ENCODE measurements at regions not wholly inside any gene's neighbourhood (a gene's known extent, or its start where the extent isn't known, plus 50 kb on each side); places are given as distances from the start of the nearest gene placed in this dataset.

- DNase-seq (ENCODE audit: extremely low read depth in 1 of 4, low spot score in 3 of 4) (no peak), ATAC-seq (no peak), FAIRE-seq (no peak)
- in situ Hi-C loops (cut with MboI): no loop called here
- BruUV-seq (replicated peaks): no TSS peak
- H3K9me1 ChIP-seq (ENCODE audit: control insufficient read depth, insufficient read depth, low read length): no peaks in the 10 kb centered on the region
- H3K79me2 ChIP-seq (ENCODE audit: control insufficient read depth, insufficient read depth, low read length): no peaks in the 10 kb centered on the region
- no peaks in the 10 kb centered on the region for H3K4me1 ChIP-seq (replicated peaks in 1 of 2; ENCODE audit: control insufficient read depth in 2 of 2, insufficient read depth in 2 of 2, low read length in 2 of 2)
- no peaks in the 10 kb centered on the region for H3K9me3 ChIP-seq (replicated peaks; ENCODE audit: control insufficient read depth, insufficient read depth, low read depth, low read length)
- no peak overlapping the region for H3K4me3 ChIP-seq
- intact Hi-C loops (cut with micrococcal nuclease): loop anchor here (10.0 kb wide), 2 partner anchors 105 to 305 kb away; no protein-coding TSS in a partner anchor
- H4K20me1 ChIP-seq (replicated peaks; ENCODE audit: control insufficient read depth, insufficient read depth, low read length): no peaks in the 10 kb centered on the region
- H3K27ac ChIP-seq (ENCODE audit: extremely low read depth, low read depth, low read length): no peak overlapping the region
- no peaks in the 10 kb centered on the region; a peak in 1 of 5 replicates for H3K27me3 ChIP-seq (ENCODE audit: control insufficient read depth in 2 of 2, insufficient read depth in 2 of 2, low read length in 2 of 2)
- H3K36me3 ChIP-seq (ENCODE audit: control insufficient read depth, insufficient read depth, low read length): no peaks in the 10 kb centered on the region
- no peak overlapping the region for H3K4me2 ChIP-seq (ENCODE audit: insufficient read depth, low read length)
- H2AFZ ChIP-seq (ENCODE audit: low read depth, low read length): no peak overlapping the region
- no peak overlapping the region for H3K9ac ChIP-seq (ENCODE audit: insufficient read depth in 1 of 2, low read depth in 2 of 2, low read length in 2 of 2)
- ChIA-PET POLR2A (no interaction called here), CTCF (ENCODE audit: low intra/inter-chr PET ratio) (no interaction called here)
- TF ChIP-seq, protein P1, sequence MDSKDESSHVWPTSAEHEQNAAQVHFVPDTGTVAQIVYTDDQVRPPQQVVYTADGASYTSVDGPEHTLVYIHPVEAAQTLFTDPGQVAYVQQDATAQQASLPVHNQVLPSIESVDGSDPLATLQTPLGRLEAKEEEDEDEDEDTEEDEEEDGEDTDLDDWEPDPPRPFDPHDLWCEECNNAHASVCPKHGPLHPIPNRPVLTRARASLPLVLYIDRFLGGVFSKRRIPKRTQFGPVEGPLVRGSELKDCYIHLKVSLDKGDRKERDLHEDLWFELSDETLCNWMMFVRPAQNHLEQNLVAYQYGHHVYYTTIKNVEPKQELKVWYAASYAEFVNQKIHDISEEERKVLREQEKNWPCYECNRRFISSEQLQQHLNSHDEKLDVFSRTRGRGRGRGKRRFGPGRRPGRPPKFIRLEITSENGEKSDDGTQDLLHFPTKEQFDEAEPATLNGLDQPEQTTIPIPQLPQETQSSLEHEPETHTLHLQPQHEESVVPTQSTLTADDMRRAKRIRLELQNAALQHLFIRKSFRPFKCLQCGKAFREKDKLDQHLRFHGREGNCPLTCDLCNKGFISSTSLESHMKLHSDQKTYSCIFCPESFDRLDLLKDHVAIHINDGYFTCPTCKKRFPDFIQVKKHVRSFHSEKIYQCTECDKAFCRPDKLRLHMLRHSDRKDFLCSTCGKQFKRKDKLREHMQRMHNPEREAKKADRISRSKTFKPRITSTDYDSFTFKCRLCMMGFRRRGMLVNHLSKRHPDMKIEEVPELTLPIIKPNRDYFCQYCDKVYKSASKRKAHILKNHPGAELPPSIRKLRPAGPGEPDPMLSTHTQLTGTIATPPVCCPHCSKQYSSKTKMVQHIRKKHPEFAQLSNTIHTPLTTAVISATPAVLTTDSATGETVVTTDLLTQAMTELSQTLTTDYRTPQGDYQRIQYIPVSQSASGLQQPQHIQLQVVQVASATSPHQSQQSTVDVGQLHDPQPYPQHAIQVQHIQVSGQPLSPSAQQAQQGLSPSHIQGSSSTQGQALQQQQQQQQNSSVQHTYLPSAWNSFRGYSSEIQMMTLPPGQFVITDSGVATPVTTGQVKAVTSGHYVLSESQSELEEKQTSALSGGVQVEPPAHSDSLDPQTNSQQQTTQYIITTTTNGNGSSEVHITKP (IDR thresholded peaks at IDR 0.05; ENCODE audit: partially characterized antibody): no peak
- TF ChIP-seq CREB1 (IDR thresholded peaks at IDR 0.05) (no peak), CREB1 (CRISPR knock-in tag; IDR thresholded peaks at IDR 0.05) (no peak), KHSRP (IDR thresholded peaks at IDR 0.05) (no peak), YY1 (IDR thresholded peaks at IDR 0.05; ENCODE audit: borderline replicate concordance in 1 of 3, control insufficient read depth in 1 of 3, extremely low read depth in 1 of 3, insufficient read depth in 3 of 3, insufficient read length in 1 of 3, insufficient replicate concordance in 2 of 3, low read depth in 1 of 3, low read length in 2 of 3) (no peak), ZNF121 (CRISPR knock-in tag; conservative IDR thresholded peaks at IDR 0.05) (no peak), L3MBTL2 (IDR thresholded peaks at IDR 0.05) (no peak), ATF3 (IDR thresholded peaks at IDR 0.05) (no peak), ATF3 (CRISPR knock-in tag; conservative IDR thresholded peaks at IDR 0.05) (no peak), ZNF384 (IDR thresholded peaks at IDR 0.05; ENCODE audit: low read depth, low read length) (no peak), NEUROD1 (IDR thresholded peaks at IDR 0.05; ENCODE audit: borderline replicate concordance, low read depth, low read length, partially characterized antibody) (no peak), MLX (CRISPR knock-in tag; conservative IDR thresholded peaks at IDR 0.05) (no peak)
- TF ChIP-seq, protein P2, sequence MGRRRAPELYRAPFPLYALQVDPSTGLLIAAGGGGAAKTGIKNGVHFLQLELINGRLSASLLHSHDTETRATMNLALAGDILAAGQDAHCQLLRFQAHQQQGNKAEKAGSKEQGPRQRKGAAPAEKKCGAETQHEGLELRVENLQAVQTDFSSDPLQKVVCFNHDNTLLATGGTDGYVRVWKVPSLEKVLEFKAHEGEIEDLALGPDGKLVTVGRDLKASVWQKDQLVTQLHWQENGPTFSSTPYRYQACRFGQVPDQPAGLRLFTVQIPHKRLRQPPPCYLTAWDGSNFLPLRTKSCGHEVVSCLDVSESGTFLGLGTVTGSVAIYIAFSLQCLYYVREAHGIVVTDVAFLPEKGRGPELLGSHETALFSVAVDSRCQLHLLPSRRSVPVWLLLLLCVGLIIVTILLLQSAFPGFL (CRISPR knock-in tag; IDR thresholded peaks at IDR 0.05): no peak
- 0% methylated on average over 2 of the region's 2 CpGs for WGBS (ENCODE audit: insufficient coverage, low coverage, missing lambda C conversion rate)
Observed at GRCh38 chr9:99569840-99570239, 251.8 kb upstream of the NR4A3 start.
